ENCODE measurements at regions not wholly inside any gene's neighbourhood (a gene's known extent, or its start where the extent isn't known, plus 50 kb on each side); places are given as distances from the start of the nearest gene placed in this dataset.
"Not testable (repeated sequence)": the region's sequence is repeated elsewhere in the genome, so short reads cannot be mapped to it uniquely, and the experiment has no call there.

- TF ChIP-seq CTCF (IDR thresholded peaks at IDR 0.05; ENCODE audit: low read depth, low read length): no peak
- H3K4me3 ChIP-seq (ENCODE audit: low read depth, low read length): no peak overlapping the region
Observed at GRCh38 chr1:178579095-178579494, 66.2 kb downstream of the TEX35 start.

- no peak for TF ChIP-seq CTCF (IDR thresholded peaks at IDR 0.05; ENCODE audit: low read depth, low read length)
- H3K4me3 ChIP-seq (ENCODE audit: low read depth, low read length): no peak overlapping the region
Observed at GRCh38 chr1:178579562-178579961, 66.7 kb downstream of the TEX35 start.

- TF ChIP-seq CTCF (IDR thresholded peaks at IDR 0.05; ENCODE audit: low read depth, low read length): no peak
- no peak overlapping the region for H3K4me3 ChIP-seq (ENCODE audit: low read depth, low read length)
Observed at GRCh38 chr1:178580096-178580495, 67.2 kb downstream of the TEX35 start.

- no peak for TF ChIP-seq CTCF (IDR thresholded peaks at IDR 0.05; ENCODE audit: low read depth, low read length)
- no peak overlapping the region for H3K4me3 ChIP-seq (ENCODE audit: low read depth, low read length)
Observed at GRCh38 chr1:178580876-178581275, 68.0 kb downstream of the TEX35 start.

GRCh38 chr1:178581351-178582303 is 68.7 kb downstream of the TEX35 start:
- no peak overlapping the region for H3K4me3 ChIP-seq (ENCODE audit: low read depth, low read length)
- TF ChIP-seq CTCF (IDR thresholded peaks at IDR 0.05; ENCODE audit: low read depth, low read length): no peak

- H3K4me3 ChIP-seq (ENCODE audit: low read depth, low read length): no peak overlapping the region
- TF ChIP-seq CTCF (IDR thresholded peaks at IDR 0.05; ENCODE audit: low read depth, low read length): no peak
Observed at GRCh38 chr1:178587096-178587495, 74.2 kb downstream of the TEX35 start.

GRCh38 chr1:178587975-178588374 is 75.1 kb downstream of the TEX35 start:
- H3K4me3 ChIP-seq (ENCODE audit: low read depth, low read length): no peak overlapping the region
- TF ChIP-seq CTCF (IDR thresholded peaks at IDR 0.05; ENCODE audit: low read depth, low read length): no peak

- not testable (repeated sequence) for H3K4me3 ChIP-seq (ENCODE audit: low read depth, low read length)
Observed at GRCh38 chr1:178589042-178589441, 76.1 kb downstream of the TEX35 start.

- not testable (repeated sequence) for H3K4me3 ChIP-seq (ENCODE audit: low read depth, low read length)
Observed at GRCh38 chr1:178591811-178592210, 78.9 kb downstream of the TEX35 start.

Data from WI38 (cell line).